Colonic mucosa (tissue), 4 donors: ENCODE measurements at regions not wholly inside any gene's neighbourhood (a gene's known extent, or its start where the extent isn't known, plus 50 kb on each side); places are given as distances from the start of the nearest gene placed in this dataset.
A peak's percentile ranks its signal among the peaks of the same experiment; 100 is the strongest.

Experiments used
- DNase-seq: peaks from one replicate; pipeline ENCODE4 v3.0.0-alpha.2; 2020
- H3K27ac ChIP-seq: fragments of 200-600 bp; one replicate; pipeline ENCODE4 v1.8.0; 2021
- H3K27me3 ChIP-seq: fragments of 200-600 bp; one replicate; pipeline ENCODE4 v1.8.0; 2021
- H3K36me3 ChIP-seq: fragments of 200-600 bp; one replicate; pipeline ENCODE4 v1.8.0; 2021
- H3K4me1 ChIP-seq: fragments of 200-600 bp; one replicate; pipeline ENCODE4 v1.8.0; 2021; ENCODE audit warnings: mild to moderate bottlenecking
- H3K4me3 ChIP-seq: fragments of 200-600 bp; one replicate; pipeline ENCODE4 v1.8.0; 2021
- H3K9ac ChIP-seq, 2 donors: one replicate each; pipeline ENCODE4 v1.7.0; 2013; ENCODE audit warnings: control low read depth in 2 of 2, low read depth in 2 of 2, low read length in 2 of 2
- H3K9me3 ChIP-seq: fragments of 200-600 bp; one replicate; pipeline ENCODE4 v1.8.0; 2021
- intact Hi-C: fragments of 100-400 bp; cut with DNase I; formaldehyde crosslinking; loops from one replicate; pipeline ENCODE4 v1.14.1; 2022
- TF ChIP-seq, protein P1 (sequence below): fragments of 200-600 bp; IDR thresholded peaks from one replicate; pipeline ENCODE4 v1.8.0; 2022; ENCODE audit warnings: antibody characterized with exemption, mild to moderate bottlenecking
- donor health status: healthy.
- donor health status: DM: no; HTN: no; CAD: no.
- donor health status: DM: no; HTN: no; CAD: no.

DNA sequence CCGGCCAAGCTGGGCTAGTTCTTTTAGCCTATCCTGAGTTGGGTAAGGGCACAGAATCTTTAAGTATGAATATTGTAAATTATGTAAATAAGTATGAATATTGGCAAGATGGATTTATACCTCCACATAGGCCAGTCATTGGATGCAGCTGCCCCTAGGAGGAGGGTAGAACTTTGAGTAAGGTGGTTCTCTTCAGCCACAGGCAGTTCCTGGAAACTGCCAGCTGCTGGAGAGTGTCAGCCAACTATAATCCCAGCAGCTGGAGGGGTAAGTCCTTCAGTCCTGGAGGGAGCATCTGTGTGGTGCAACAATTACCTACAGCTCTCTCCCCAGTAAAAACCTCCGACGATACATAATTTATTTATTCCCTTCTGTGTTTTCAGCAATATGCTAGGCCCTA is 65.8 kb upstream of the TMPO start:
- Histone ChIP-seq H3K9ac (no peak overlapping the region), H3K4me1 (no peaks in the 10 kb centered on the region), H3K36me3 (no peaks in the 10 kb centered on the region), H3K27me3 (no peaks in the 10 kb centered on the region), H3K4me3 (no peak overlapping the region), H3K27ac (no peak overlapping the region), H3K9me3 (no peaks in the 10 kb centered on the region)
- intact Hi-C loops: no loop called here
- TF ChIP-seq, protein P1, sequence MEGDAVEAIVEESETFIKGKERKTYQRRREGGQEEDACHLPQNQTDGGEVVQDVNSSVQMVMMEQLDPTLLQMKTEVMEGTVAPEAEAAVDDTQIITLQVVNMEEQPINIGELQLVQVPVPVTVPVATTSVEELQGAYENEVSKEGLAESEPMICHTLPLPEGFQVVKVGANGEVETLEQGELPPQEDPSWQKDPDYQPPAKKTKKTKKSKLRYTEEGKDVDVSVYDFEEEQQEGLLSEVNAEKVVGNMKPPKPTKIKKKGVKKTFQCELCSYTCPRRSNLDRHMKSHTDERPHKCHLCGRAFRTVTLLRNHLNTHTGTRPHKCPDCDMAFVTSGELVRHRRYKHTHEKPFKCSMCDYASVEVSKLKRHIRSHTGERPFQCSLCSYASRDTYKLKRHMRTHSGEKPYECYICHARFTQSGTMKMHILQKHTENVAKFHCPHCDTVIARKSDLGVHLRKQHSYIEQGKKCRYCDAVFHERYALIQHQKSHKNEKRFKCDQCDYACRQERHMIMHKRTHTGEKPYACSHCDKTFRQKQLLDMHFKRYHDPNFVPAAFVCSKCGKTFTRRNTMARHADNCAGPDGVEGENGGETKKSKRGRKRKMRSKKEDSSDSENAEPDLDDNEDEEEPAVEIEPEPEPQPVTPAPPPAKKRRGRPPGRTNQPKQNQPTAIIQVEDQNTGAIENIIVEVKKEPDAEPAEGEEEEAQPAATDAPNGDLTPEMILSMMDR: no peak
- no peak for DNase-seq

DNA sequence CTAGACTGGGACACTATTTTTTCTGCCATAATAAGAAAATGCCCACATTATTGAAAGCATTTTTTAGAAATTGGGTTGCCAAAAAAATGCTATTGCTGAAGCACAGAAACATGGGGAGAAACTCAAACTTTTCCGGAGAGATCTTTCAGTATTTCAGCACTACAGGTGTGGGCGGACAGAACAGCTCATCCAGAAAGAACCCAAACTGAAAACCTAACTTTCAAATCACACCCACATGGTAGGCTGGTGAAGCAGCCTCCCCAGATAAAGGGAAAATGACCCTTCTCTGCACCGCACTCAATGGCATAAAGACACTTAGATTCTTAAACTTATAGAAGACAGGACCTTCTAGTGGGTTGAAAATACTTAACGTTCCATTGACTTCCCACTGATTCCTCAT is 62.3 kb upstream of the TMPO start:
- intact Hi-C loops: no loop called here

DNA sequence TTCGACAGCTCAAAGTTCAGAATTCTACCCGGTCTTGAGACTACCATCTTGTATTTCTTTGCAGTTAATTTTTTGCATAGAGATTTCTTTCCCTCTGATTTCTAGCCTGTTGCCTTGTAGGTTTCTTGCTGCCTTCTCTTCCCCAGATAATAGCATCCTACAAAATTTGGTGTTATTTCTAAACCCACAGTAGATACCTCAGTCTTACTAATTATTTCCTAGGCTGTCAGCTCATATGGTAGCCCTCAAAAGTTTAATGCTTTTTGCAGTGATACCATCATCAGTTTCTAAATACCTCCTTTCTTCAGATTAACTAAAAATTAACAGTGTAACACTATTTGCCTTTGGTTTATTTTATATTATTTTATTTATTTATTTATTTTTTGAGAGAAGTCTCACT is 61.9 kb upstream of the TMPO start:
- TF ChIP-seq, protein P1: no peak

More for the DNA sequence above, 62.3 kb upstream of the TMPO start:
- DNase-seq: no peak
- no peak overlapping the region for H3K27ac ChIP-seq
- no peaks in the 10 kb centered on the region for H3K4me1 ChIP-seq
- TF ChIP-seq, protein P1: no peak
- H3K27me3 ChIP-seq: no peaks in the 10 kb centered on the region
- H3K4me3 ChIP-seq: no peak overlapping the region
- no peaks in the 10 kb centered on the region for H3K9me3 ChIP-seq
- H3K9ac ChIP-seq: no peak overlapping the region
- H3K36me3 ChIP-seq: no peaks in the 10 kb centered on the region

DNA sequence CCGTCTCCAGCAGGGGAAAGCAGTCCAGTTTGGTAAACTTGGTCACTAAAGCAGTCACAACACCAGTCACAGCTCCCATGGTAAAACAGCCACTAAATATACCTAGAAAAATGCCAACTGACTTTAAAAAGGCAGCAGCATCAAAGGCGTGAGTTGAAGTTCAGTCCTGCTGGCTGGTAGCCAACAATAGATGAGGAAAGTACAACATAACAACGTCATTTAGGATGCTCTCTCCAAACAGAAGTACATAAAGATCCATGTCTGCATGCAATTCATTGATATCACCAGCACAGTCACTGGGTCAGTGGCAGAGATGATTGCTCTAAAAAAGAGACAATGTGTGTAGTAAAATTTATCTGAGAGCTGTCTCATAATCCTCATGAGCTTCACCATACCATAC is 59.3 kb upstream of the TMPO start:
- no peaks in the 10 kb centered on the region for H3K36me3 ChIP-seq
- no peak overlapping the region for H3K27ac ChIP-seq
- no peaks in the 10 kb centered on the region for H3K27me3 ChIP-seq
- no peak overlapping the region for H3K9ac ChIP-seq
- intact Hi-C loops: no loop called here
- TF ChIP-seq, protein P1: no peak
- no peak overlapping the region for H3K4me3 ChIP-seq
- no peak for DNase-seq
- no peaks in the 10 kb centered on the region for H3K9me3 ChIP-seq
- no peaks in the 10 kb centered on the region for H3K4me1 ChIP-seq

More for the DNA sequence above, 61.9 kb upstream of the TMPO start:
- intact Hi-C loops: no loop called here
- H3K27me3 ChIP-seq: no peaks in the 10 kb centered on the region
- no peak overlapping the region for H3K9ac ChIP-seq
- DNase-seq: no peak
- H3K4me1 ChIP-seq: no peaks in the 10 kb centered on the region
- H3K27ac ChIP-seq: no peak overlapping the region
- H3K9me3 ChIP-seq: no peaks in the 10 kb centered on the region
- H3K4me3 ChIP-seq: no peak overlapping the region
- no peaks in the 10 kb centered on the region for H3K36me3 ChIP-seq

DNA sequence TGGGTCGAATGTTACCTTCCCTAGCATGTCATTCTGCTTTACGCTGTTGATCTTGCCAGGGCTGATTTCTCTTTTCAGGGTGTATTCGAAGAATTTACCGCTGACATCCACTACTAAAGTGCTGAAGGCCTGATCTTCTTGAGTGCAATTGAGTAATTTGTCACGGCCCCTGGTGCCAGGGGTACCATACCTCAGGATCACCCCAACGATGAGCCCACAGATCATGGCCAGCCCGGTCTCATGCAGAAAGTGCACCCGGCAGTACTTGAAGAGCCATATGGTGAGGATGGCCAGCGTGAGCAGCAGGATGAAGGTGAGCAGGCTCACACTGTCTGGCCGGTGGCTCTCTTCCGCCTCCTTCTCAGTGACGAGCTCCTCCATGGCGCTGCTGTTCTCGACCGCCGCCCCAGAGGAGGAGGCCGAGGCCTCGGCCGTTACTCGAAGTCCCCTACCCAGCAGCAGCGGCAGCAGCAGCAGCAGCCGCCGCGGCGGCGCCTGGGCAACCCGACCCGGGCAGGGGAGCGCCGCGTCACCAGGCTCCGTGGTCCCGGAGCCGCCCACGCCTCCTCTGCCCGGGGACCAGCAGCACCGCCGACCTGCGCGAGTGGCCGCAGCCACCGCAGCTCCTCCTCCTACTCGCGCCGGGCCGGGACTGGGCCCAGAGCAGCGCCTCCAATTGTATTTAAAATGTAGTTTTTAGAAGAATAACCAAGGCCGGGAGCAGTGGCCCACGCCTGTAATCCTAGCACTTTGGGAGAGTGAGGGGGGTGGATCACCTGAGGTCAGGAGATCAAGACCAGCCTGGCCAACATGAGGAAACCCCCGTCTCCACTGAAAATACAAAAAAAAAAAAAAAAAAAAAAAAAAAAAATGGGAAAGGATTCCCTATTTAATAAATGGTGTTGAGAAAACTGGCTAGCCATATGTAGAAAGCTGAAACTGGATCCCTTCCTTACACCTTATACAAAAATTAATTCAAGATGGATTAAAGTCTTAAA is 58.5 kb upstream of the TMPO start:
- peak overlapping the region in 1 of 2 donors; percentile 16 for H3K9ac ChIP-seq
- no peaks in the 10 kb centered on the region for H3K9me3 ChIP-seq
- DNase-seq: peak; percentile 20
- H3K27ac ChIP-seq: no peak overlapping the region
- H3K27me3 ChIP-seq: no peaks in the 10 kb centered on the region
- intact Hi-C loops: no loop called here
- TF ChIP-seq, protein P1: no peak
- H3K36me3 ChIP-seq: no peaks in the 10 kb centered on the region
- H3K4me3 ChIP-seq: peak overlapping the region; percentile 35
- no peaks in the 10 kb centered on the region for H3K4me1 ChIP-seq
